Uterus (tissue), 2 donors: ENCODE measurements at regions not wholly inside any gene's neighbourhood (a gene's known extent, or its start where the extent isn't known, plus 50 kb on each side); places are given as distances from the start of the nearest gene placed in this dataset.

Source experiments
- POLR2A ChIP-seq, 2 donors: fragments of 450-650 bp; IDR thresholded peaks; one replicate each; pipeline ENCODE4 v1.6.1; 2016; ENCODE audit warnings: antibody characterized with exemption in 2 of 2, mild to moderate bottlenecking in 1 of 2, moderate library complexity in 1 of 2
- TF ChIP-seq, protein P1 (sequence below), 4 experiments: fragments of 200-600 bp in 2 of 4; fragments of 450-650 bp in 2 of 4; sonication (generic) in 2 of 4; IDR thresholded peaks; one replicate each; pipeline ENCODE4 v1.5.1; 2016 to 2019; ENCODE audit warnings: antibody characterized with exemption in 4 of 4, mild to moderate bottlenecking in 2 of 4, moderate library complexity in 1 of 4

DNA sequence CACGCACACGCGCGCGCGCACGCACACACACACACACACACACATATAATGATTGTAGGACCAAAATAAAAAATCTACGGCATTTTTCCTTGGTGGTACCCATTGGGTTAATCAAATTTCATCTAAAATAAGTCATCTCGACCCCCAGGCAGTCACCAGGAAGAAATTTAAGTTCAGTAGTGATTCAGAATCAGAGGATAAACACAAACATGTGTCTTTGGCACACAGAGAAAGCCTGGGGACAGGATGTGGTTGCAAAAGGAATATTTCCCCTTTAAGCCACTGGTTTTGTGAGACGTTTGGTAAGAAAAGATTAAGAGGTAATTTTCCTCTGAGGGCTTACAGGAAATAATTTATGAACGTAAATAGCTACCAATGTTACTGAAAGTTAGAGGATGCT, 171.6 kb upstream of the PIEZO2 start:
- TF ChIP-seq, protein P1, sequence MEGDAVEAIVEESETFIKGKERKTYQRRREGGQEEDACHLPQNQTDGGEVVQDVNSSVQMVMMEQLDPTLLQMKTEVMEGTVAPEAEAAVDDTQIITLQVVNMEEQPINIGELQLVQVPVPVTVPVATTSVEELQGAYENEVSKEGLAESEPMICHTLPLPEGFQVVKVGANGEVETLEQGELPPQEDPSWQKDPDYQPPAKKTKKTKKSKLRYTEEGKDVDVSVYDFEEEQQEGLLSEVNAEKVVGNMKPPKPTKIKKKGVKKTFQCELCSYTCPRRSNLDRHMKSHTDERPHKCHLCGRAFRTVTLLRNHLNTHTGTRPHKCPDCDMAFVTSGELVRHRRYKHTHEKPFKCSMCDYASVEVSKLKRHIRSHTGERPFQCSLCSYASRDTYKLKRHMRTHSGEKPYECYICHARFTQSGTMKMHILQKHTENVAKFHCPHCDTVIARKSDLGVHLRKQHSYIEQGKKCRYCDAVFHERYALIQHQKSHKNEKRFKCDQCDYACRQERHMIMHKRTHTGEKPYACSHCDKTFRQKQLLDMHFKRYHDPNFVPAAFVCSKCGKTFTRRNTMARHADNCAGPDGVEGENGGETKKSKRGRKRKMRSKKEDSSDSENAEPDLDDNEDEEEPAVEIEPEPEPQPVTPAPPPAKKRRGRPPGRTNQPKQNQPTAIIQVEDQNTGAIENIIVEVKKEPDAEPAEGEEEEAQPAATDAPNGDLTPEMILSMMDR (IDR thresholded peaks at IDR 0.05), result no peak
- TF ChIP-seq POLR2A (IDR thresholded peaks at IDR 0.05), result no peak
